Neutrophil (primary cell): ENCODE measurements at regions not wholly inside any gene's neighbourhood (a gene's known extent, or its start where the extent isn't known, plus 50 kb on each side); places are given as distances from the start of the nearest gene placed in this dataset.

Experiments
- H3K27ac ChIP-seq: fragments of 200-600 bp; sonication (generic); 2 replicates; pipeline ENCODE4 v1.5.1; 2016; ENCODE audit warnings: mild to moderate bottlenecking, moderate library complexity
- H3K27me3 ChIP-seq: fragments of 200-600 bp; sonication (generic); 2 replicates; pipeline ENCODE4 v1.6.0; 2016; ENCODE audit warnings: mild to moderate bottlenecking
- H3K36me3 ChIP-seq: fragments of 200-600 bp; sonication (generic); 2 replicates; pipeline ENCODE4 v1.5.1; 2017
- H3K4me1 ChIP-seq, 2 experiments: fragments of 200-600 bp in 1 of 2; sonication (generic) in 1 of 2; 1 replicate in 1 of 2; 2 replicates in 1 of 2; pipeline versions ENCODE4 v1.5.1 to v1.6.1; 2013 to 2016; ENCODE audit warnings: low read depth in 1 of 2, low read length in 1 of 2, mild to moderate bottlenecking in 1 of 2, moderate library complexity in 1 of 2; ENCODE audit not compliant: control insufficient read depth in 1 of 2, insufficient read depth in 1 of 2
- H3K4me3 ChIP-seq, 2 experiments: fragments of 200-600 bp in 1 of 2; sonication (generic) in 1 of 2; 1 replicate in 1 of 2; 2 replicates in 1 of 2; pipeline ENCODE4 v1.5.1; 2013 to 2016; ENCODE audit warnings: low read depth in 1 of 2, low read length in 1 of 2, mild to moderate bottlenecking in 1 of 2, moderate library complexity in 1 of 2
- H3K9me3 ChIP-seq: fragments of 200-600 bp; sonication (generic); 2 replicates; pipeline ENCODE4 v1.5.1; 2016
- TF ChIP-seq, protein P1 (sequence below): fragments of 200-600 bp; sonication (generic); IDR thresholded peaks from 2 replicates; pipeline ENCODE4 v1.5.1; 2016; ENCODE audit warnings: antibody characterized with exemption

DNA sequence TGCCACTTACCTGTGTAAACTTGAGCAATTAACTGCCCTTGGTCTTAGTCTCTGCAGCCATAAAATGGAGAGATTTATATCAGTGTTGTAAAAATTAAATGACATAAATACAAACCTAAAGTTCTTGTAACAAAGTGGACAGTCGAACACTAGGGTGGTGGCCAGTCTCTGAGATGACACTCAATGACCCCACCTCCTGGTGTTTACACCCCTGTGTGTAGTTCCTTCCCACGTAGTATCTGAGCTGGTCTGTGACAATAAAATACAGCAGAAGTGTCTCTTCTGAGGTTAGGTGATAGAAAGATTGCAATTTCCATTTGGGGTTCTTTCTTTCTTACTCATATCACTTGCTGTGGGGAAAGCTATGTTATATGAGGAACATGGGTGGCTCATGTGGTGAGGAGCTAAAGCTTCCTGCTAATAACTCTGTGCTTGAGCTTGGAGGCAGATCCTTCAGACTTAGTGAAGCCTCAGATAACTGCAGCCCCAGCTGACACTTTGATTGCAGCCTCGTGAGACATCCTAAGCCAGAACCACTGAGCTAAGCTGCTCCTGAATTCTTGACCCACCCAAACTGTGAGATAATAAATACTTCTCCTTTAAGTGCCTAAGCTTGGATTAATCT, 173.4 kb upstream of the CHD1 start:
- Histone ChIP-seq H3K9me3 (no peaks in the 10 kb centered on the region), H3K4me1 (no peaks in the 10 kb centered on the region), H3K27ac (no peak overlapping the region), H3K36me3 (no peaks in the 10 kb centered on the region), H3K27me3 (peaks cover 27% of the 10 kb centered on the region), H3K4me3 (no peak overlapping the region)
- TF ChIP-seq, protein P1, sequence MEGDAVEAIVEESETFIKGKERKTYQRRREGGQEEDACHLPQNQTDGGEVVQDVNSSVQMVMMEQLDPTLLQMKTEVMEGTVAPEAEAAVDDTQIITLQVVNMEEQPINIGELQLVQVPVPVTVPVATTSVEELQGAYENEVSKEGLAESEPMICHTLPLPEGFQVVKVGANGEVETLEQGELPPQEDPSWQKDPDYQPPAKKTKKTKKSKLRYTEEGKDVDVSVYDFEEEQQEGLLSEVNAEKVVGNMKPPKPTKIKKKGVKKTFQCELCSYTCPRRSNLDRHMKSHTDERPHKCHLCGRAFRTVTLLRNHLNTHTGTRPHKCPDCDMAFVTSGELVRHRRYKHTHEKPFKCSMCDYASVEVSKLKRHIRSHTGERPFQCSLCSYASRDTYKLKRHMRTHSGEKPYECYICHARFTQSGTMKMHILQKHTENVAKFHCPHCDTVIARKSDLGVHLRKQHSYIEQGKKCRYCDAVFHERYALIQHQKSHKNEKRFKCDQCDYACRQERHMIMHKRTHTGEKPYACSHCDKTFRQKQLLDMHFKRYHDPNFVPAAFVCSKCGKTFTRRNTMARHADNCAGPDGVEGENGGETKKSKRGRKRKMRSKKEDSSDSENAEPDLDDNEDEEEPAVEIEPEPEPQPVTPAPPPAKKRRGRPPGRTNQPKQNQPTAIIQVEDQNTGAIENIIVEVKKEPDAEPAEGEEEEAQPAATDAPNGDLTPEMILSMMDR, result no peak

GRCh38 chr5:99099691-99100090, 170.9 kb upstream of the CHD1 start:
- Histone ChIP-seq H3K36me3 (no peaks in the 10 kb centered on the region), H3K4me3 (no peak overlapping the region), H3K4me1 (no peaks in the 10 kb centered on the region), H3K9me3 (no peaks in the 10 kb centered on the region), H3K27ac (no peak overlapping the region), H3K27me3 (peaks cover 23% of the 10 kb centered on the region)
- TF ChIP-seq, protein P1, result no peak

- no peak overlapping the region for H3K27ac ChIP-seq
These were observed 161.2 kb upstream of the CHD1 start for GRCh38 chr5:99089822-99090549.

DNA sequence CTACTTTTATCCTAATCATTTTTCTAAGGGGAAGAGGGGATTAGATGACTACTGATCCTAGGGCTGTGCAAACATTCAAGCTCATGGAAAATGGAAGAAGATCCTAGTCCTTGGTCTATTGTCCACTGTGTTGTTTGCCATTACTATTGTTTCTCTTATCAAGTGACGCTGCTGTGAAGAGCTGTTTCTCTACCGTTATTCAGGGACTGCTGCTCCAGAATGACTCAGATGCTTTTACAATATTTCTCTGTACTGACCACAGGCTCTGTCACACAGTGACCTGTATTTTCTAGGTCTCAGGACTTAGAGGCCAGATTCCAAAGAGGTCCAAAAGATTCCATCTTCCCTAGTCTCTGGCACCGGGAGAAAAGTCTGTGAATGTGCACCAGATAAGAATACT, 159.5 kb upstream of the CHD1 start:
- H3K4me3 ChIP-seq, result no peak overlapping the region
- H3K4me1 ChIP-seq, result no peaks in the 10 kb centered on the region
- no peak overlapping the region for H3K27ac ChIP-seq
- no peaks in the 10 kb centered on the region for H3K9me3 ChIP-seq
- TF ChIP-seq, protein P1, result no peak
- no peaks in the 10 kb centered on the region for H3K36me3 ChIP-seq
- H3K27me3 ChIP-seq, result peaks cover 7% of the 10 kb centered on the region

More at GRCh38 chr5:99089822-99090549, 161.2 kb upstream of the CHD1 start:
- Histone ChIP-seq H3K9me3 (no peaks in the 10 kb centered on the region), H3K27me3 (peaks cover 7% of the 10 kb centered on the region), H3K36me3 (no peaks in the 10 kb centered on the region), H3K4me1 (no peaks in the 10 kb centered on the region), H3K4me3 (no peak overlapping the region)
- TF ChIP-seq, protein P1, result no peak

GRCh38 chr5:99083197-99083596, 154.4 kb upstream of the CHD1 start:
- Histone ChIP-seq H3K27ac (no peak overlapping the region), H3K4me1 (no peaks in the 10 kb centered on the region), H3K4me3 (no peak overlapping the region), H3K27me3 (no peaks in the 10 kb centered on the region), H3K36me3 (no peaks in the 10 kb centered on the region), H3K9me3 (no peaks in the 10 kb centered on the region)
- TF ChIP-seq, protein P1, result no peak
